Liver (tissue), 8 donors: ENCODE measurements at regions not wholly inside any gene's neighbourhood (a gene's known extent, or its start where the extent isn't known, plus 50 kb on each side); places are given as distances from the start of the nearest gene placed in this dataset.

Experiments
- DNase-seq: peaks from one replicate; pipeline ENCODE4 v3.0.0-alpha.2; 2017; ENCODE audit warnings: low spot score
- H3K27ac ChIP-seq, 2 donors: one replicate each; pipeline ENCODE4 v1.7.0; 2013; ENCODE audit warnings: inconsistent platforms in 2 of 2, low read length in 2 of 2, control low read depth in 1 of 2, low read depth in 1 of 2, mild to moderate bottlenecking in 1 of 2
- H3K27me3 ChIP-seq, 4 donors: one replicate each; pipeline versions ENCODE4 v1.6.1 to v1.7.0; 2013; ENCODE audit warnings: low read length in 3 of 4, inconsistent platforms in 1 of 4, mild to moderate bottlenecking in 1 of 4, moderate library complexity in 1 of 4; ENCODE audit not compliant: control insufficient read depth in 4 of 4, insufficient read depth in 4 of 4
- H3K36me3 ChIP-seq, 4 donors: one replicate each; pipeline versions ENCODE4 v1.6.1 to v1.7.0; 2013; ENCODE audit warnings: low read length in 3 of 4, mild to moderate bottlenecking in 3 of 4, low read depth in 1 of 4, moderate library complexity in 1 of 4; ENCODE audit not compliant: control insufficient read depth in 4 of 4, insufficient read depth in 3 of 4
- H3K4me1 ChIP-seq, 4 donors: one replicate each; pipeline versions ENCODE4 v1.6.1 to v1.7.0; 2013; ENCODE audit warnings: low read length in 3 of 4, mild to moderate bottlenecking in 3 of 4, moderate library complexity in 1 of 4; ENCODE audit not compliant: control insufficient read depth in 4 of 4, insufficient read depth in 4 of 4
- H3K4me3 ChIP-seq, 3 donors: one replicate each; pipeline versions ENCODE4 v1.6.1 to v1.7.0; 2013; ENCODE audit warnings: low read length in 3 of 3, control low read depth in 1 of 3, low read depth in 1 of 3, mild to moderate bottlenecking in 1 of 3
- H3K9ac ChIP-seq, 2 donors: one replicate each; pipeline ENCODE4 v1.7.0; 2013; ENCODE audit warnings: low read length in 2 of 2, mild to moderate bottlenecking in 2 of 2, moderate library complexity in 2 of 2, control low read depth in 1 of 2, low read depth in 1 of 2
- H3K9me3 ChIP-seq, 4 donors: one replicate each; pipeline versions ENCODE4 v1.6.1 to v1.7.0; 2013; ENCODE audit warnings: low read length in 3 of 4; ENCODE audit not compliant: control insufficient read depth in 4 of 4
- FOXA1 ChIP-seq: IDR thresholded peaks from 2 replicates; pipeline ENCODE4 v1.6.1; 2016; ENCODE audit warnings: antibody characterized with exemption
- FOXA2 ChIP-seq: IDR thresholded peaks from 2 replicates; pipeline ENCODE4 v1.6.1; 2016; ENCODE audit warnings: antibody characterized with exemption
- GABPA ChIP-seq, 2 donors: IDR thresholded peaks in 1 of 2; conservative IDR thresholded peaks in 1 of 2; 2 replicates each; pipeline ENCODE4 v1.6.1; 2016; ENCODE audit warnings: antibody characterized with exemption in 2 of 2, mild to moderate bottlenecking in 1 of 2, moderate library complexity in 1 of 2
- HNF4A ChIP-seq, 2 donors: conservative IDR thresholded peaks; 2 replicates each; pipeline ENCODE4 v1.6.1; 2016; ENCODE audit warnings: antibody characterized with exemption in 2 of 2, mild to moderate bottlenecking in 2 of 2
- HNF4G ChIP-seq: IDR thresholded peaks from 2 replicates; pipeline ENCODE4 v1.6.1; 2016; ENCODE audit warnings: antibody characterized with exemption
- JUND ChIP-seq, 2 donors: IDR thresholded peaks; 2 replicates each; pipeline ENCODE4 v1.6.1; 2016; ENCODE audit warnings: antibody characterized with exemption in 2 of 2
- NR2F2 ChIP-seq: IDR thresholded peaks from 2 replicates; pipeline ENCODE4 v1.6.1; 2016; ENCODE audit warnings: antibody characterized with exemption
- RAD21 ChIP-seq, 2 donors: IDR thresholded peaks; 2 replicates each; pipeline ENCODE4 v1.6.1; 2016; ENCODE audit warnings: antibody characterized with exemption in 2 of 2, mild to moderate bottlenecking in 2 of 2
- RXRA ChIP-seq, 2 donors: IDR thresholded peaks; 2 replicates each; pipeline ENCODE4 v1.6.1; 2017 to 2018; ENCODE audit warnings: antibody characterized with exemption in 2 of 2, mild to moderate bottlenecking in 1 of 2
- TAF1 ChIP-seq: conservative IDR thresholded peaks from 2 replicates; pipeline ENCODE4 v1.6.1; 2016; ENCODE audit warnings: antibody characterized with exemption, mild to moderate bottlenecking
- YY1 ChIP-seq: IDR thresholded peaks from 2 replicates; pipeline ENCODE4 v1.6.1; 2016; ENCODE audit warnings: antibody characterized with exemption, mild to moderate bottlenecking
- WGBS: extraction: QIAGEN DNeasy Blood & Tissue Kit; methylation state at CpG from one replicate; pipeline ENCODE4 v1.1.7; 2013; 5-methylcytosine and 5-hydroxymethylcytosine counted together
- TF ChIP-seq, protein P1 (sequence below): fragments of 150-350 bp; IDR thresholded peaks from 2 replicates; pipeline ENCODE4 v1.5.1; 2017; ENCODE audit warnings: improper control_type of control experiment, low read depth, low read length; ENCODE audit not compliant: missing input control
- TF ChIP-seq, protein P2 (sequence below): IDR thresholded peaks from 2 replicates; pipeline ENCODE4 v1.6.1; 2016; ENCODE audit warnings: antibody characterized with exemption
- TF ChIP-seq, protein P3 (sequence below): IDR thresholded peaks from 2 replicates; pipeline ENCODE4 v1.6.1; 2016; ENCODE audit warnings: antibody characterized with exemption, mild to moderate bottlenecking
- donor health status: healthy.
- donor health status: healthy.
- donor health status: healthy.
- donor health status: healthy.
- donor health status: healthy.

DNA sequence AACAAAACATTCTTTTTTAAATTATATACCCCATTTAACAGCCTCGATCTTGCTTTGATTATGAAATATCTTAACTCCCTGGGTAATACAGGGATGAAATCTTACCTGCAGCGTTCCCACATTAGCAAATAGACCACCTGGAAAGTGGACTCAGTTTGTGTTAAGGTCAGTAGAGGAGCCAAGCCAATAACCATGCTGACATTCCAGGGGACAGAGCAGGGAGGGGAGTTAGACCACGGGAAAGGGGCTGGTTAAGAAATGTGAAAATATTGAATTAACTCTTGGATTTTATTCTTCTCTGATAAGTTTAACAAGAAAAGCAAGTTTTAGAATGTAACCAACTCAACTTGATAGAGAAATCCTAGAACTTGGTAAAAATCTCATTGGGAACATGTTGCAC, 144.9 kb upstream of the CLEC14A start:
- TF ChIP-seq RXRA (IDR thresholded peaks at IDR 0.05) (no peak), TAF1 (no peak), HNF4A (conservative IDR thresholded peaks at IDR 0.05) (no peak), FOXA1 (no peak), HNF4G (no peak), YY1 (no peak), FOXA2 (no peak), RAD21 (IDR thresholded peaks at IDR 0.05) (no peak)
- TF ChIP-seq, protein P1, sequence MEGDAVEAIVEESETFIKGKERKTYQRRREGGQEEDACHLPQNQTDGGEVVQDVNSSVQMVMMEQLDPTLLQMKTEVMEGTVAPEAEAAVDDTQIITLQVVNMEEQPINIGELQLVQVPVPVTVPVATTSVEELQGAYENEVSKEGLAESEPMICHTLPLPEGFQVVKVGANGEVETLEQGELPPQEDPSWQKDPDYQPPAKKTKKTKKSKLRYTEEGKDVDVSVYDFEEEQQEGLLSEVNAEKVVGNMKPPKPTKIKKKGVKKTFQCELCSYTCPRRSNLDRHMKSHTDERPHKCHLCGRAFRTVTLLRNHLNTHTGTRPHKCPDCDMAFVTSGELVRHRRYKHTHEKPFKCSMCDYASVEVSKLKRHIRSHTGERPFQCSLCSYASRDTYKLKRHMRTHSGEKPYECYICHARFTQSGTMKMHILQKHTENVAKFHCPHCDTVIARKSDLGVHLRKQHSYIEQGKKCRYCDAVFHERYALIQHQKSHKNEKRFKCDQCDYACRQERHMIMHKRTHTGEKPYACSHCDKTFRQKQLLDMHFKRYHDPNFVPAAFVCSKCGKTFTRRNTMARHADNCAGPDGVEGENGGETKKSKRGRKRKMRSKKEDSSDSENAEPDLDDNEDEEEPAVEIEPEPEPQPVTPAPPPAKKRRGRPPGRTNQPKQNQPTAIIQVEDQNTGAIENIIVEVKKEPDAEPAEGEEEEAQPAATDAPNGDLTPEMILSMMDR, result no peak
- TF ChIP-seq, protein P2, sequence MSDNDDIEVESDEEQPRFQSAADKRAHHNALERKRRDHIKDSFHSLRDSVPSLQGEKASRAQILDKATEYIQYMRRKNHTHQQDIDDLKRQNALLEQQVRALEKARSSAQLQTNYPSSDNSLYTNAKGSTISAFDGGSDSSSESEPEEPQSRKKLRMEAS, result no peak
- H3K36me3 ChIP-seq, result no peaks in the 10 kb centered on the region
- no peaks in the 10 kb centered on the region for H3K9me3 ChIP-seq
- no peak overlapping the region for H3K27ac ChIP-seq
- no peak for DNase-seq
- H3K27me3 ChIP-seq, result no peaks in the 10 kb centered on the region
- H3K9ac ChIP-seq, result no peak overlapping the region
- 55% methylated on average over 3 of the region's 3 CpGs for WGBS
- H3K4me3 ChIP-seq, result no peak overlapping the region
- no peaks in the 10 kb centered on the region for H3K4me1 ChIP-seq

DNA sequence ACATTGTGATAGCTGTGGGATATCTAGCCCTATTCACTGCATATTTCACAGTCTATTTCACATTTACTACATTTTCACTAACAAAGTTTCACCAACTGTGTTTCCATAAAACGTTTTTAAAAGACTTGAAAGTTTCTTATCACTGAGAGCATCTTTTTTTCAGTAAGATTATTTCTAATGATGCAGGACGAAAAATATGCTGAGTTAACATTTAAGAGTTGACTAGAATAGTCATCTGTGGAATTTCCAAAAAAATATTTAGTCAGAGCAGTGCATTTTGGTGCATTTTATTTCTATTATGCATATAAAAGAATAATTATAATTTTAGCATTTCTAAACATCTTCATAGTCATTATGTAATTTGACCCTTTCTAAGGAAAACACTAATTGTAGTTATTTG, 143.8 kb upstream of the CLEC14A start:
- H3K27me3 ChIP-seq, result no peaks in the 10 kb centered on the region
- no peak overlapping the region for H3K9ac ChIP-seq
- no peaks in the 10 kb centered on the region for H3K9me3 ChIP-seq
- WGBS, result 35% methylated on average over 2 of the region's 2 CpGs
- H3K27ac ChIP-seq, result no peak overlapping the region
- TF ChIP-seq JUND (IDR thresholded peaks at IDR 0.05), result no peak
- TF ChIP-seq, protein P2, result no peak
- H3K4me1 ChIP-seq, result no peaks in the 10 kb centered on the region
- no peak overlapping the region for H3K4me3 ChIP-seq
- H3K36me3 ChIP-seq, result no peaks in the 10 kb centered on the region
- no peak for DNase-seq

DNA sequence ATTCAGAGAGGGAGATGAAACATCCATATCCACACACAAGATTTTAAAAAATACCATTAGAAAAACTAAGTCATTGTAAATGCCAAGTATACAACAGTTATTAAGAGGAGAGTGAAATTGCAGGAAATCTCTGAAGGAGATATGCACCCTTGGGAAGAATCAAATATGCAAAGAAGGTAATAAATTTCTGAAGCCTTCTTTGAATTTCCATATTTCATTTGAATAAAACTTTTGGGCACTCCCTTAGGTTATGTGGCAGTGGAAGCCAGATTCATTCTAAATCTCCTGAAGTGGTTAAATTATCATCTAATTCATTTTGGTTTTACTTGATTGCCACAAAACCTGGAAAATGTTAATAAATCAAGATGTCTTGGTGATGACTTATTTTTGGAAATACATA, 138.9 kb upstream of the CLEC14A start:
- Histone ChIP-seq H3K27me3 (peaks cover 0 to 2% (median 0%) of the 10 kb centered on the region in 4 donors), H3K4me3 (no peak overlapping the region), H3K27ac (no peak overlapping the region), H3K4me1 (peaks cover 0 to 5% (median 0%) of the 10 kb centered on the region in 4 donors), H3K36me3 (no peaks in the 10 kb centered on the region), H3K9me3 (no peaks in the 10 kb centered on the region), H3K9ac (no peak overlapping the region)
- TF ChIP-seq, protein P3, sequence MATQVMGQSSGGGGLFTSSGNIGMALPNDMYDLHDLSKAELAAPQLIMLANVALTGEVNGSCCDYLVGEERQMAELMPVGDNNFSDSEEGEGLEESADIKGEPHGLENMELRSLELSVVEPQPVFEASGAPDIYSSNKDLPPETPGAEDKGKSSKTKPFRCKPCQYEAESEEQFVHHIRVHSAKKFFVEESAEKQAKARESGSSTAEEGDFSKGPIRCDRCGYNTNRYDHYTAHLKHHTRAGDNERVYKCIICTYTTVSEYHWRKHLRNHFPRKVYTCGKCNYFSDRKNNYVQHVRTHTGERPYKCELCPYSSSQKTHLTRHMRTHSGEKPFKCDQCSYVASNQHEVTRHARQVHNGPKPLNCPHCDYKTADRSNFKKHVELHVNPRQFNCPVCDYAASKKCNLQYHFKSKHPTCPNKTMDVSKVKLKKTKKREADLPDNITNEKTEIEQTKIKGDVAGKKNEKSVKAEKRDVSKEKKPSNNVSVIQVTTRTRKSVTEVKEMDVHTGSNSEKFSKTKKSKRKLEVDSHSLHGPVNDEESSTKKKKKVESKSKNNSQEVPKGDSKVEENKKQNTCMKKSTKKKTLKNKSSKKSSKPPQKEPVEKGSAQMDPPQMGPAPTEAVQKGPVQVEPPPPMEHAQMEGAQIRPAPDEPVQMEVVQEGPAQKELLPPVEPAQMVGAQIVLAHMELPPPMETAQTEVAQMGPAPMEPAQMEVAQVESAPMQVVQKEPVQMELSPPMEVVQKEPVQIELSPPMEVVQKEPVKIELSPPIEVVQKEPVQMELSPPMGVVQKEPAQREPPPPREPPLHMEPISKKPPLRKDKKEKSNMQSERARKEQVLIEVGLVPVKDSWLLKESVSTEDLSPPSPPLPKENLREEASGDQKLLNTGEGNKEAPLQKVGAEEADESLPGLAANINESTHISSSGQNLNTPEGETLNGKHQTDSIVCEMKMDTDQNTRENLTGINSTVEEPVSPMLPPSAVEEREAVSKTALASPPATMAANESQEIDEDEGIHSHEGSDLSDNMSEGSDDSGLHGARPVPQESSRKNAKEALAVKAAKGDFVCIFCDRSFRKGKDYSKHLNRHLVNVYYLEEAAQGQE, result no peak
- TF ChIP-seq HNF4G, result no peak
- no peak for TF ChIP-seq JUND (IDR thresholded peaks at IDR 0.05)
- TF ChIP-seq NR2F2, result no peak
- no peak for TF ChIP-seq GABPA (IDR thresholded peaks at IDR 0.05 in 1 of 2, conservative IDR thresholded peaks at IDR 0.05 in 1 of 2)
- no peak for TF ChIP-seq FOXA1
- TF ChIP-seq, protein P1, result no peak
- TF ChIP-seq FOXA2, result no peak
- no peak for DNase-seq
